Hepatocyte (in vitro differentiated cells): ENCODE measurements at regions not wholly inside any gene's neighbourhood (a gene's known extent, or its start where the extent isn't known, plus 50 kb on each side); places are given as distances from the start of the nearest gene placed in this dataset.

Experiments used
- EZH2 ChIP-seq: fragments of 200-600 bp; sonication (generic); IDR thresholded peaks from 2 replicates; pipeline ENCODE4 v1.6.1; 2016; ENCODE audit warnings: antibody characterized with exemption, mild to moderate bottlenecking, borderline replicate concordance
- TF ChIP-seq, protein P1 (sequence below): fragments of 200-600 bp; sonication (generic); IDR thresholded peaks from 2 replicates; pipeline ENCODE4 v1.5.1; 2016; ENCODE audit warnings: antibody characterized with exemption, mild to moderate bottlenecking; ENCODE audit not compliant: poor library complexity

DNA sequence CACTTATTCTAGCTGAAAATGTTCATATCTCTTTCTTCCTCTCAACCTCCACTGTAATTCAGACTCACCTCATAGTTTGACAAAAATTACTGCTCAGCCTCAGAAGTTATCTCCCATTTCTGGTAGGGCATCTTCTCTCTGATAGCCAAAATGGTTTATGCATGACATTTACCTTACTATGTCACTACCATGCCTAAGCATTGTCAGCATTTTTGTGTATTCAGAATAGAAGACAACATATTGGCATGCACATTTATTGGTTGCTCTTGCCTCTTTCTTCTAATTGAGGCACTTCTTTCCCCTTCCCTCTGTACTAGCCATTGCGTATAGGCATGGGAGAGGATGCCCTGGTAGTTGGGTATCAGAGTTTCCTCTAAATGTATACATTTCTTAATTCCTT, 406.1 kb upstream of the DCC start:
- TF ChIP-seq, protein P1, sequence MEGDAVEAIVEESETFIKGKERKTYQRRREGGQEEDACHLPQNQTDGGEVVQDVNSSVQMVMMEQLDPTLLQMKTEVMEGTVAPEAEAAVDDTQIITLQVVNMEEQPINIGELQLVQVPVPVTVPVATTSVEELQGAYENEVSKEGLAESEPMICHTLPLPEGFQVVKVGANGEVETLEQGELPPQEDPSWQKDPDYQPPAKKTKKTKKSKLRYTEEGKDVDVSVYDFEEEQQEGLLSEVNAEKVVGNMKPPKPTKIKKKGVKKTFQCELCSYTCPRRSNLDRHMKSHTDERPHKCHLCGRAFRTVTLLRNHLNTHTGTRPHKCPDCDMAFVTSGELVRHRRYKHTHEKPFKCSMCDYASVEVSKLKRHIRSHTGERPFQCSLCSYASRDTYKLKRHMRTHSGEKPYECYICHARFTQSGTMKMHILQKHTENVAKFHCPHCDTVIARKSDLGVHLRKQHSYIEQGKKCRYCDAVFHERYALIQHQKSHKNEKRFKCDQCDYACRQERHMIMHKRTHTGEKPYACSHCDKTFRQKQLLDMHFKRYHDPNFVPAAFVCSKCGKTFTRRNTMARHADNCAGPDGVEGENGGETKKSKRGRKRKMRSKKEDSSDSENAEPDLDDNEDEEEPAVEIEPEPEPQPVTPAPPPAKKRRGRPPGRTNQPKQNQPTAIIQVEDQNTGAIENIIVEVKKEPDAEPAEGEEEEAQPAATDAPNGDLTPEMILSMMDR = no peak
- no peak for TF ChIP-seq EZH2
